GM18511 (cell line): ENCODE measurements at regions not wholly inside any gene's neighbourhood (a gene's known extent, or its start where the extent isn't known, plus 50 kb on each side); places are given as distances from the start of the nearest gene placed in this dataset.
A peak's percentile ranks its signal among the peaks of the same experiment; 100 is the strongest.
"Not testable (repeated sequence)": the region's sequence is repeated elsewhere in the genome, so short reads cannot be mapped to it uniquely, and the experiment has no call there.

Experiments
- ATAC-seq: cut with Tn5 transposase; IDR thresholded peaks from one replicate; pipeline ENCODE4 v1.9.1; 2021; ENCODE audit warnings: mild to moderate bottlenecking, moderate library complexity; ENCODE audit not compliant: unreplicated experiment

GRCh38 chr5:103890313-103890712 lies 327.7 kb upstream of the NUDT12 start:
- ATAC-seq = no peak

- ATAC-seq = no peak
These were observed 327.1 kb upstream of the NUDT12 start for GRCh38 chr5:103889500-103890209.

GRCh38 chr5:103886826-103887225 lies 324.2 kb upstream of the NUDT12 start:
- ATAC-seq = no peak

DNA sequence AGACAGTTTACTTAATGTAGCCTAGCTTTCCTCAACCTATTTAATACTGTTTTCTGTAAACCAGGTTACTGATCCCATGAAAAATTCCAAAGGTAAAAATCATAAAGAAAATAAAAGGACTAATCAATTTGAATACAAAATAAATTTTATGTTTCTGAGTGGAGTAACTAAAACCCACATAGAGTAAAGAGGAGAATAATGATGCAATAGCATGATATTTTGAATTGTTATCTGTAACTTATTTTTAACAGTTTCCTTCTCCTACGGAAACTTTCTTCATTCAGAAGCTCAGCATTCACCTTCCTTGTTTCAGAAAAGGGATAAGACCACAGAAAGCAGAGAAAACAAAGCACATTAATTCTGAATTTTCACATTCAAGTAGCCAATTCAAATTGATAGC lies 320.6 kb upstream of the NUDT12 start:
- no peak for ATAC-seq

GRCh38 chr5:103881560-103881959 lies 319.0 kb upstream of the NUDT12 start:
- ATAC-seq = no peak

GRCh38 chr5:103867857-103868598 lies 305.4 kb upstream of the NUDT12 start:
- ATAC-seq = no peak

- no peak for ATAC-seq
These were observed 303.6 kb upstream of the NUDT12 start for GRCh38 chr5:103866169-103866568.

DNA sequence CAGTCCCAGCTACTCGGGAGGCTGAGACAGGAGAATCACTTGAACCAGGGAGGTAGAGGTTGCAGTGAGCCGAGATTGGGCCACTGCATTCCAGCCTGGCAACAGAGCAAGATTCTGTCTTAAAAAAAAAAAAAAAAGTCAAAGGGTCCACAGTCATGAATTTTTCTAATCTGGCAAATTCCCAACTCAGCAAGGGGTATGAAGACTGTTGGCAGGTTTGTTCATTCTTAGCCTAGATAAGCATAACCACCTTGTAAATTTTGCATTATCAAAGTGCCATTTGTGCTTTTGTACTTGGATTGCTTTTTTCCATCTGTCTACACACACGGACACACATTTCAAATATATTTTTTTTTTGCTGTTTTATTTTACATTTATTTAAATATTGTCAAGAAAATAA lies 299.8 kb upstream of the NUDT12 start:
- no peak for ATAC-seq

- no peak for ATAC-seq
These were observed 297.7 kb upstream of the NUDT12 start for GRCh38 chr5:103860327-103860726.

GRCh38 chr5:103858367-103858766 lies 295.8 kb upstream of the NUDT12 start:
- not testable (repeated sequence) for ATAC-seq

GRCh38 chr5:103851091-103851490 lies 288.5 kb upstream of the NUDT12 start:
- ATAC-seq = no peak

DNA sequence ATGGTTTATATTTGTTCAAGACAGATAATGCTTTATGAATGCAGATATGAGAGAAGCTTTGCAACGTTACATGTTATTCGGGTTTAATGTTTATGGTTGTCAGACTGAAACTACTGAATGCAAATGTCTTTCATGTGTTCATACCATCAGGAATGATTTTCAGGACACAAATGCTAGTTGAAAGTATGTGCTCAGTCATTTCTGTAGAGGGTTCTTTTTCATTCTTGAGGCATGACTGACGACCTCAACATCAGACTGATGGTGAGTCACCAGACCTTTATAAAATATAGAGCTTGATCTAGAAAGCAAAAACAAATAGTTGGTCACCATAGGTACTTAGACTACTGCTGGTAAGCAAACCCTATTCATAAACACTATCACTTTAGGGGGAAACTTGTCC lies 287.3 kb upstream of the NUDT12 start:
- no peak for ATAC-seq

- ATAC-seq = no peak
These were observed 284.5 kb upstream of the NUDT12 start for GRCh38 chr5:103847060-103847459.

DNA sequence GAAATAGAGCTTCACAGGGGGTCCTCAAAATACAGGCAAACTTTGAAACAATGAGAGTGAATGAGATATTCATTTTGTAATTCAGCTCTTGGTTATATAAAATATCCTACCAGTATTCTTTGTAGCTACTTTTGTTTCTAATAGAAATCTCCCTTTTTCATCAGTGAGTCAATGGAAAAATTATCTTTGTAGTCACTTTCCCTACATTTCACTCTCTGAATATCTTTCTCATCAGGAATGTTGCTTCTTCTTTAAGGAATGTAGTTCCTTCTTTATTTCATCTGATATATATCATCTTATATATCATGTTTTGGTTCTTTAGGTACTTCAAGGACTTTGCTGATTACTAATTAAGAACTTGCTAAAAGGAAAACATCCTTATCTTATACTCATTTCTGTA lies 280.3 kb upstream of the NUDT12 start:
- no peak for ATAC-seq

DNA sequence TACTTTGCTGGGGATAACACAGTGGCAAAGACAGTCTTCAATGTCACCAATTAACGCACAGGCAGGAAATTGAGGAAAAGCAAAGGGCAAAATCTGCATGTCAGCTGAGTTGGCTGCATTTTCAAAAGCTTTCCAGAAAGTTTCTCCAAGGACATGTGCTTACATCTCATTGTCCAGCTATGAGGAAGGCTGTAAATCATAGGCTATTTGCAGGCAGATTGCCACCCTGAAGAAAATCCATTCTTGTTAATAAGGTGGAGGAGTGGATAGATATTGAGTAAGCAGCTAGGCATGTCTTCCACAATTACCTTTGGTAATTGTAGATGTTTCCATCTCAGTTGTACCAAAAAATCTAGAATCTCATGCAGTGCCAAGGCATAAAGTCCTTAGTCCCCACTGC lies 278.0 kb upstream of the NUDT12 start:
- ATAC-seq = no peak

DNA sequence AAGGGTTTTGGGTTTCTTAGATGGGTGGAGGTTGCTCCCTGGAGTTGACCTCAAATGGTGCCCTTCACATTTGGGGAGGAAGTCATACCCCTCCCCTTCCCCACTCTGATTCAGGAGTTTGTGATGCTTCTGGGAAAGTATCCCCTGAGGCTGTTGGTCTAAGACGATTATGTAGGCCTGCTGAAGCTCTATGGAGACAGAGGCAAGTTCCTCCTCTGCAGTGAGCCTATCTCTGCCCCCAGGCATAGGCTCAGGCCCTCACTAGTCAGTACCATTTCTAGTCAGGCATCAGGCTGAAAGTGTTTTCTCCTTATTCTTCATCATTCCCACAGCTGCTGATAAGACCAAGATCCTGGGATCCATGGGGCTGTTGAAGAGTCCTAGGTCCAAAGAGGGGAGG lies 271.6 kb upstream of the NUDT12 start:
- no peak for ATAC-seq

- ATAC-seq = no peak
These were observed 267.0 kb upstream of the NUDT12 start for GRCh38 chr5:103829585-103829984.

- ATAC-seq = no peak
These were observed 265.4 kb upstream of the NUDT12 start for GRCh38 chr5:103827976-103828375.

DNA sequence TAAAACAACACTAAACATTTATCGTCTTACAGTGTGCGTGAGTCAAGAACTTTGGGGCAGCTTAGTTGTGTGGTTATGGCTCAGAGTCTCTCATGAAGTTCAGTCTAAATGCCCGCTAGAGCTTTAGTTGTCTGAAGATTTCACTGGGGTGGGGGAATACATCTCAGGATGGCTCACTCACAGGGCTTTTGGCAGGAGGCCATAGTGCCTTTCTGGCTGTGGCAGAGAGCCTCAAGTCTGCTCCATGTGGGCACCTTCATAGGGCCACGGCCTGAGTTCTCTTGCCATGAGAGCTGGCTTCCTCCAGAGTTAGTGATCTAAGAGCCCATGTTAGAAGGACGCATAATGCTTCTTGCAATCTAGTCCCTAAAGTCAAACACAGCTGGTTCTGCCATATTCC lies 258.8 kb upstream of the NUDT12 start:
- ATAC-seq = no peak

DNA sequence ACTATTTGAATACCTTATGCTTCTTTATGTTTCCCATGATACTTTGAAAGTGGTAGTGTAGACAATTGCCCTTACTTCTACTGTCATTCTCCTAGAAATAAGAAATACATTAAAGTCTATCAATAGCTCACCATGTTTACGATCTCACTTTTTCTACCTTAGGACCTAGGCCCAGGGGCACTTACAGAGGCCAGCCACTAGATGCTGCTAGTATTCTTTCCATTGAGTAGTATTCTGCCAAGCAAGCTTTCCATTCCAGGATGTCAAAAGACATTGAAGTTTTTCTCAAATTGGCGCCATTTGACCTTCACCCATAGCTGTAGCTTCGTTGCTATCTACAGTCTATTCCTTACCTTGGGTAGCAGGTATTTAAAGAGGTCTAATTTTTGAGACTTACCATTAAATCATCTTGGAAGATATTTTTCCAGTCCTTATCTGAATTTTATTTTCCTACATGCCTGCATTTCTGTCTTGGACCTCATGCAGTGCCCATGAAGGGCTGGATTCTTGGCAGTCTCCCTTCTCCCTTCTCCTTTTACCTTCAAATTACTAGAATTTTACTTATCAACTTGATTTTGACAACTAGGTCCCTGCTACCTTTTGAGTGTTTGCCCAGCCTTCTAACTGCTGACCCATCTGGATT lies 246.0 kb upstream of the NUDT12 start:
- ATAC-seq = peak; percentile 88

DNA sequence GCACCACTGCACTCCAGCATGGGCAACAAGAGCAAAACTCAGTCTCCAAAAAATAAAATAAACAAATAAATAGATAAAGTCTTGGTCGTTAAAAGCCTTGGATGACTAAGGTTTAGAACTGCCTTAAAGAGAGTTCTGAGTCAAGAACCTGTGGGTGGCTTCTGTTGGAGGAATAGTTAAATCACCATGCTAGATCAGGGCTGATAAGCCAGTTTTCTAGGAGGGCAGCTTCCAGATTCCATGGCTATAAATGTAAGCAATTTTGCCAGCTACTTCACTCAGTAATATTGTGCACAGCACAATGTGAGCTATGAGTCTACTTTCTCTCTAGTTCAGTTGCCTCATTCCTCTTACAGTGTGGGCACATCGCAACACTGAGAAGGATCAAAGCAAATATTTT lies 242.1 kb upstream of the NUDT12 start:
- no peak for ATAC-seq

DNA sequence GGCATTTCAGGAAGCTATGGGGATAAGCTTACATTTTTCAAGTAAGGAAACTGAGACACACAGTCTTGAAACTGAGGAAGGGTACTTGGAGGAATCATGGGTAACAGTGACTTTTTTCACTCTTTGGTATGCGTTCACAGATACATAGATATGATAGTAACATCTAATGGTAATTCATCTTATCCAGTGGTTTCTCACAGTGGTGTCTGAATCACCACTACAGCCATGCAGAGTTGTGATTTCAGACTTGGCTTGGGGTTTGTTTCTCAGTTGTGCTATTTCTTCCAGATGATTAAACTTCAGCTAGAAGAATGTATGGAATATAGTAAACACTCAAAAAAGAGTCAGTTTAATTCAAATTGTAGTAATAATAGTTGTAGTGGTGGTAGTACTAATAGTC lies 239.1 kb upstream of the NUDT12 start:
- no peak for ATAC-seq
